ENCODE measurements at regions not wholly inside any gene's neighbourhood (a gene's known extent, or its start where the extent isn't known, plus 50 kb on each side); places are given as distances from the start of the nearest gene placed in this dataset.

DNA sequence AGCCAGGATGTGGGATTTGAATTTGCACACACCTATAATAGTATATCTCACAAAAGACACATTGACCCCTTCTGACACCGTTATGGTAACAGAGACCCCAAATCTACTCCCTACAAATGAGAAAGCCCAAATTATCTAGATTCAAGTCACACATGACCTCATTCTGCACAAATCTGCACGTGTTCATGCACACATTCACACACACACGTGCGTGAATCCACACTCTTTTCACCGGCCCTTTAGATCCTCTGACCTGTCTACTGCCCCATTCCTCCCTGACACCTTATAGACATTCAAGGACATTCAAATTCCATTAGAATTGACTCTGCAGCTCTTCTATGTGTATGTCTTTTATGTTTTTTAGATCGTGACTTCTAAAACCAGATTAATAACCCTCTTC is 627.8 kb upstream of the ID2 start:
- TF ChIP-seq, protein P1, sequence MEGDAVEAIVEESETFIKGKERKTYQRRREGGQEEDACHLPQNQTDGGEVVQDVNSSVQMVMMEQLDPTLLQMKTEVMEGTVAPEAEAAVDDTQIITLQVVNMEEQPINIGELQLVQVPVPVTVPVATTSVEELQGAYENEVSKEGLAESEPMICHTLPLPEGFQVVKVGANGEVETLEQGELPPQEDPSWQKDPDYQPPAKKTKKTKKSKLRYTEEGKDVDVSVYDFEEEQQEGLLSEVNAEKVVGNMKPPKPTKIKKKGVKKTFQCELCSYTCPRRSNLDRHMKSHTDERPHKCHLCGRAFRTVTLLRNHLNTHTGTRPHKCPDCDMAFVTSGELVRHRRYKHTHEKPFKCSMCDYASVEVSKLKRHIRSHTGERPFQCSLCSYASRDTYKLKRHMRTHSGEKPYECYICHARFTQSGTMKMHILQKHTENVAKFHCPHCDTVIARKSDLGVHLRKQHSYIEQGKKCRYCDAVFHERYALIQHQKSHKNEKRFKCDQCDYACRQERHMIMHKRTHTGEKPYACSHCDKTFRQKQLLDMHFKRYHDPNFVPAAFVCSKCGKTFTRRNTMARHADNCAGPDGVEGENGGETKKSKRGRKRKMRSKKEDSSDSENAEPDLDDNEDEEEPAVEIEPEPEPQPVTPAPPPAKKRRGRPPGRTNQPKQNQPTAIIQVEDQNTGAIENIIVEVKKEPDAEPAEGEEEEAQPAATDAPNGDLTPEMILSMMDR (conservative IDR thresholded peaks at IDR 0.05; ENCODE audit: low read depth, low read length) = no peak
- TF ChIP-seq EZH2 (IDR thresholded peaks at IDR 0.05; ENCODE audit: borderline replicate concordance, low read depth, low read length, poor library complexity, severe bottlenecking) = no peak
